Left ventricle myocardium inferior (tissue), 1 donor: ENCODE measurements at regions not wholly inside any gene's neighbourhood (a gene's known extent, or its start where the extent isn't known, plus 50 kb on each side); places are given as distances from the start of the nearest gene placed in this dataset.

Experiments
- DNase-seq: peaks from one replicate; pipeline ENCODE4 v3.0.0-alpha.2; 2020
- H3K27ac ChIP-seq: fragments of 200-600 bp; replicated peaks from 2 replicates; pipeline ENCODE4 v1.8.0; 2021
- H3K27me3 ChIP-seq: fragments of 200-600 bp; 2 replicates; pipeline ENCODE4 v1.8.0; 2021; ENCODE audit warnings: low read depth
- H3K36me3 ChIP-seq: fragments of 200-600 bp; 2 replicates; pipeline ENCODE4 v1.8.0; 2021
- H3K4me1 ChIP-seq: fragments of 200-600 bp; 2 replicates; pipeline ENCODE4 v1.8.0; 2021
- H3K4me3 ChIP-seq: fragments of 200-600 bp; 2 replicates; pipeline ENCODE4 v1.8.0; 2021; ENCODE audit warnings: mild to moderate bottlenecking, moderate library complexity
- H3K9me3 ChIP-seq: fragments of 200-600 bp; replicated peaks from 2 replicates; pipeline ENCODE4 v1.8.0; 2021
- CTCF ChIP-seq: fragments of 200-600 bp; IDR thresholded peaks from 2 replicates; pipeline ENCODE4 v1.8.0; 2021; ENCODE audit warnings: antibody characterized with exemption, mild to moderate bottlenecking, borderline replicate concordance
- intact Hi-C: fragments of 100-400 bp; cut with micrococcal nuclease; formaldehyde crosslinking; loops from one replicate; pipeline ENCODE4 v1.11.0; 2022
- donor health status: DM: no; HTN: yes; CAD: no; lungs with severe emphysema.

GRCh38 chr5:68419637-68420452 lies 204.3 kb downstream of the PIK3R1 start:
- no peaks in the 10 kb centered on the region for H3K9me3 ChIP-seq
- H3K36me3 ChIP-seq = no peaks in the 10 kb centered on the region
- peaks cover 43% of the 10 kb centered on the region for H3K4me1 ChIP-seq
- H3K4me3 ChIP-seq = no peak overlapping the region
- DNase-seq = no peak
- no peak for TF ChIP-seq CTCF
- no peak overlapping the region for H3K27ac ChIP-seq
- intact Hi-C loops = no loop called here
- no peaks in the 10 kb centered on the region for H3K27me3 ChIP-seq

GRCh38 chr5:68420476-68421344 lies 205.2 kb downstream of the PIK3R1 start:
- DNase-seq = peak; percentile 66
- no peak overlapping the region for H3K27ac ChIP-seq

GRCh38 chr5:68421485-68422220 lies 206.1 kb downstream of the PIK3R1 start:
- no peaks in the 10 kb centered on the region for H3K9me3 ChIP-seq
- peaks cover 34% of the 10 kb centered on the region for H3K4me1 ChIP-seq
- H3K4me3 ChIP-seq = no peak overlapping the region
- H3K27me3 ChIP-seq = no peaks in the 10 kb centered on the region
- H3K27ac ChIP-seq = no peak overlapping the region
- TF ChIP-seq CTCF = no peak
- intact Hi-C loops = no loop called here
- H3K36me3 ChIP-seq = no peaks in the 10 kb centered on the region
- DNase-seq = no peak

More at GRCh38 chr5:68420476-68421344, 205.2 kb downstream of the PIK3R1 start:
- H3K27me3 ChIP-seq = no peaks in the 10 kb centered on the region
- H3K9me3 ChIP-seq = no peaks in the 10 kb centered on the region
- intact Hi-C loops = no loop called here
- peaks cover 36% of the 10 kb centered on the region for H3K4me1 ChIP-seq
- no peak overlapping the region for H3K4me3 ChIP-seq
- no peak for TF ChIP-seq CTCF
- no peaks in the 10 kb centered on the region for H3K36me3 ChIP-seq

- DNase-seq = no peak
- Histone ChIP-seq H3K4me3 (no peak overlapping the region), H3K36me3 (no peaks in the 10 kb centered on the region), H3K4me1 (peaks cover 29% of the 10 kb centered on the region), H3K27me3 (no peaks in the 10 kb centered on the region), H3K27ac (no peak overlapping the region), H3K9me3 (no peaks in the 10 kb centered on the region)
- TF ChIP-seq CTCF = no peak
- intact Hi-C loops = no loop called here
These were observed 207.7 kb downstream of the PIK3R1 start for GRCh38 chr5:68423154-68423811.
